Neuronal stem cell (in vitro differentiated cells): ENCODE measurements at regions not wholly inside any gene's neighbourhood (a gene's known extent, or its start where the extent isn't known, plus 50 kb on each side); places are given as distances from the start of the nearest gene placed in this dataset.
"Not testable (repeated sequence)": the region's sequence is repeated elsewhere in the genome, so short reads cannot be mapped to it uniquely, and the experiment has no call there.

Experiments
- DNase-seq: peaks from one replicate; pipeline ENCODE4 v3.0.0-alpha.2; 2013; ENCODE audit warnings: low spot score
- H2AFZ ChIP-seq: one replicate; pipeline ENCODE4 v1.6.1; 2013; ENCODE audit warnings: mild to moderate bottlenecking, low read length, inconsistent platforms
- H2AK5ac ChIP-seq: 2 replicates; pipeline ENCODE4 v1.6.1; 2013; ENCODE audit warnings: low read depth, mild to moderate bottlenecking, inconsistent platforms, low read length, moderate library complexity, mixed read lengths
- H2BK120ac ChIP-seq: 2 replicates; pipeline ENCODE4 v1.6.1; 2013; ENCODE audit warnings: low read depth, mild to moderate bottlenecking, inconsistent platforms, low read length, moderate library complexity, mixed read lengths
- H2BK12ac ChIP-seq: one replicate; pipeline ENCODE4 v1.6.1; 2013; ENCODE audit warnings: low read length, inconsistent platforms
- H2BK15ac ChIP-seq: 2 replicates; pipeline ENCODE4 v1.6.1; 2013; ENCODE audit warnings: mild to moderate bottlenecking, low read length, inconsistent platforms, mixed read lengths
- H2BK5ac ChIP-seq: one replicate; pipeline ENCODE4 v1.6.1; 2013; ENCODE audit warnings: inconsistent platforms, mild to moderate bottlenecking, low read length, moderate library complexity
- H3K14ac ChIP-seq: one replicate; pipeline ENCODE4 v1.6.1; 2013; ENCODE audit warnings: low read length, inconsistent platforms
- H3K18ac ChIP-seq: 2 replicates; pipeline ENCODE4 v1.6.1; 2013; ENCODE audit warnings: low read length, inconsistent platforms
- H3K23ac ChIP-seq: 2 replicates; pipeline ENCODE4 v1.6.1; 2013; ENCODE audit warnings: low read depth, mild to moderate bottlenecking, mixed read lengths, low read length, inconsistent platforms; ENCODE audit not compliant: poor library complexity
- H3K27ac ChIP-seq: replicated peaks from 3 replicates; pipeline ENCODE4 v1.5.1; 2013; ENCODE audit warnings: low read length, inconsistent platforms
- H3K27me3 ChIP-seq, 3 experiments: 2 replicates each; pipeline ENCODE4 v1.6.1; 2013; ENCODE audit warnings: low read length in 3 of 3, mild to moderate bottlenecking in 2 of 3, inconsistent platforms in 1 of 3, low read depth in 1 of 3, mixed read lengths in 1 of 3, moderate library complexity in 1 of 3; ENCODE audit not compliant: control insufficient read depth in 3 of 3, insufficient read depth in 3 of 3
- H3K36me3 ChIP-seq, 2 donors: replicated peaks in 1 of 2; 2 replicates each; pipeline ENCODE4 v1.6.1; 2013; ENCODE audit warnings: low read length in 2 of 2; ENCODE audit not compliant: control insufficient read depth in 2 of 2, insufficient read depth in 2 of 2
- H3K4ac ChIP-seq: 2 replicates; pipeline ENCODE4 v1.6.1; 2013; ENCODE audit warnings: inconsistent platforms, mild to moderate bottlenecking, low read length, moderate library complexity
- H3K4me1 ChIP-seq, 2 donors: 1 replicate in 1 of 2; 2 replicates in 1 of 2; pipeline ENCODE4 v1.6.1; 2013; ENCODE audit warnings: low read length in 2 of 2, low read depth in 1 of 2; ENCODE audit not compliant: control insufficient read depth in 2 of 2, insufficient read depth in 1 of 2
- H3K4me2 ChIP-seq: one replicate; pipeline ENCODE4 v1.6.1; 2013; ENCODE audit warnings: mild to moderate bottlenecking, low read length, inconsistent platforms; ENCODE audit not compliant: insufficient read depth, poor library complexity, severe bottlenecking
- H3K4me3 ChIP-seq, 2 donors: 2 replicates each; pipeline ENCODE4 v1.5.1; 2013; ENCODE audit warnings: low read length in 2 of 2, mild to moderate bottlenecking in 2 of 2, inconsistent platforms in 1 of 2, moderate library complexity in 1 of 2
- H3K79me1 ChIP-seq: one replicate; pipeline ENCODE4 v1.6.1; 2013; ENCODE audit warnings: low read depth, mild to moderate bottlenecking, inconsistent platforms, low read length, moderate library complexity
- H3K9ac ChIP-seq: one replicate; pipeline ENCODE4 v1.6.1; 2013; ENCODE audit warnings: mild to moderate bottlenecking, low read depth, low read length, inconsistent platforms; ENCODE audit not compliant: poor library complexity
- H3K9me3 ChIP-seq, 2 donors: replicated peaks in 1 of 2; 2 replicates each; pipeline versions ENCODE3 to v1.6.1; 2013; ENCODE audit warnings: low read length in 2 of 2, mild to moderate bottlenecking in 2 of 2, inconsistent platforms in 1 of 2, low read depth in 1 of 2, mixed read lengths in 1 of 2, moderate library complexity in 1 of 2; ENCODE audit not compliant: control insufficient read depth in 2 of 2, insufficient read depth in 1 of 2
- H4K8ac ChIP-seq: one replicate; pipeline ENCODE4 v1.6.1; 2013; ENCODE audit warnings: low read depth, mild to moderate bottlenecking, inconsistent platforms, low read length, moderate library complexity
- H4K91ac ChIP-seq: one replicate; pipeline ENCODE4 v1.6.1; 2013; ENCODE audit warnings: low read length, low read depth, mild to moderate bottlenecking, inconsistent platforms; ENCODE audit not compliant: poor library complexity
- WGBS, 2 donors: extraction: QIAGEN DNeasy Blood & Tissue Kit; methylation state at CpG; one replicate each; pipeline ENCODE4 v1.1.7; 2013; ENCODE audit warnings: missing lambda C conversion rate in 2 of 2, mixed read lengths in 1 of 2; ENCODE audit not compliant: insufficient read length in 2 of 2, insufficient replicate concordance in 1 of 2; ENCODE audit errors: extremely low coverage in 2 of 2; 5-methylcytosine and 5-hydroxymethylcytosine counted together

- H2BK120ac ChIP-seq = no peak overlapping the region
- no peak overlapping the region for H2BK12ac ChIP-seq
- H2AFZ ChIP-seq = no peak overlapping the region
- no CpG with 5 or more reads among the region's 3 CpGs for WGBS, 2 donors
- no peak overlapping the region for H3K4me2 ChIP-seq
- no peaks in the 10 kb centered on the region for H3K4me1 ChIP-seq
- H3K18ac ChIP-seq = no peak overlapping the region
- H3K4ac ChIP-seq = no peak overlapping the region
- no peak overlapping the region for H2BK5ac ChIP-seq
- H3K14ac ChIP-seq = no peak overlapping the region
- H4K91ac ChIP-seq = no peak overlapping the region
- H3K23ac ChIP-seq = no peak overlapping the region
- no peaks in the 10 kb centered on the region for H3K36me3 ChIP-seq
- H2BK15ac ChIP-seq = no peak overlapping the region
- no peak overlapping the region for H4K8ac ChIP-seq
- H3K9ac ChIP-seq = no peak overlapping the region
- H3K79me1 ChIP-seq = no peaks in the 10 kb centered on the region
- DNase-seq = no peak
- no peaks in the 10 kb centered on the region for H3K27me3 ChIP-seq
- no peak overlapping the region for H3K4me3 ChIP-seq
- no peak overlapping the region for H3K27ac ChIP-seq
- H2AK5ac ChIP-seq = no peak overlapping the region
- H3K9me3 ChIP-seq = no peaks in the 10 kb centered on the region
Observed at GRCh38 chr7:123271231-123271630, 71.5 kb upstream of the SLC13A1 start.

DNA sequence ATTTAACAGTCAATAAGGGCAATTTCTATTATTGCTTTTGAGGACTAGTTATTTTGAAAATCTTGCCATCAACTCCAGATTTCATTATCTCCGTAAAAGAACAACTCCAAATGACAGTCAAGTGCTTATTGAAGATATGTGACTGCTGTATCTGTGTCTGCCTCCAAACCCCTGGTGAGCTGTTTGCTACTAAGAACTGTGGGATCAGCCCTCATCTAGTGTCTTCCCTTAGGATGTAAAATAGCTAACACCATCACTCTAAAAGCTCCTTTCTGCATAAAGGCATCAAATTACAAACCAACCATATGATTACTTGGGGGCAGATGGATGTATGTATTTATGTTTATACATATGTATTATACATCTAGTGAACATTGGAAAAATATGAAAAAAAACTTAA lies 70.8 kb upstream of the SLC13A1 start:
- H3K4ac ChIP-seq = no peak overlapping the region
- H3K23ac ChIP-seq = no peak overlapping the region
- DNase-seq = no peak
- no peak overlapping the region for H2AK5ac ChIP-seq
- H3K4me1 ChIP-seq = no peaks in the 10 kb centered on the region
- H3K36me3 ChIP-seq = no peaks in the 10 kb centered on the region
- H3K27me3 ChIP-seq = no peaks in the 10 kb centered on the region
- H3K27ac ChIP-seq = no peak overlapping the region
- no peak overlapping the region for H2BK120ac ChIP-seq
- no peak overlapping the region for H4K91ac ChIP-seq
- no peak overlapping the region for H4K8ac ChIP-seq
- H3K9ac ChIP-seq = no peak overlapping the region
- H3K4me2 ChIP-seq = no peak overlapping the region
- H2AFZ ChIP-seq = no peak overlapping the region
- H3K79me1 ChIP-seq = no peaks in the 10 kb centered on the region
- WGBS, 2 donors = no CpG with 5 or more reads among the region's 1 CpG
- H2BK5ac ChIP-seq = no peak overlapping the region
- no peak overlapping the region for H2BK12ac ChIP-seq
- no peak overlapping the region for H3K18ac ChIP-seq
- no peak overlapping the region for H3K4me3 ChIP-seq
- H3K14ac ChIP-seq = no peak overlapping the region
- H2BK15ac ChIP-seq = no peak overlapping the region
- no peaks in the 10 kb centered on the region for H3K9me3 ChIP-seq

- H3K79me1 ChIP-seq = no peaks in the 10 kb centered on the region
- no peaks in the 10 kb centered on the region for H3K9me3 ChIP-seq
- no peak overlapping the region for H2BK5ac ChIP-seq
- no peak overlapping the region for H3K4me2 ChIP-seq
- no peak overlapping the region for H3K14ac ChIP-seq
- no peak overlapping the region for H3K27ac ChIP-seq
- no peak overlapping the region for H3K9ac ChIP-seq
- H2BK120ac ChIP-seq = no peak overlapping the region
- H3K18ac ChIP-seq = no peak overlapping the region
- H4K8ac ChIP-seq = no peak overlapping the region
- no peak overlapping the region for H4K91ac ChIP-seq
- H3K4me3 ChIP-seq = no peak overlapping the region
- H2AK5ac ChIP-seq = no peak overlapping the region
- H2BK15ac ChIP-seq = no peak overlapping the region
- WGBS, 2 donors = no CpG with 5 or more reads among the region's 1 CpG
- H3K23ac ChIP-seq = no peak overlapping the region
- no peak overlapping the region for H2BK12ac ChIP-seq
- H3K36me3 ChIP-seq = no peaks in the 10 kb centered on the region
- no peak overlapping the region for H3K4ac ChIP-seq
- no peaks in the 10 kb centered on the region for H3K27me3 ChIP-seq
- H2AFZ ChIP-seq = no peak overlapping the region
- DNase-seq = no peak
- H3K4me1 ChIP-seq = no peaks in the 10 kb centered on the region
Observed at GRCh38 chr7:123265853-123266252, 66.1 kb upstream of the SLC13A1 start.

GRCh38 chr7:123264820-123265219 lies 65.1 kb upstream of the SLC13A1 start:
- H3K4ac ChIP-seq, H3K36me3 ChIP-seq, H4K8ac ChIP-seq, DNase-seq, H3K4me3 ChIP-seq, H2BK15ac ChIP-seq, H2AFZ ChIP-seq, H3K27ac ChIP-seq, H2BK12ac ChIP-seq, H3K23ac ChIP-seq, H2AK5ac ChIP-seq, H3K27me3 ChIP-seq, H3K14ac ChIP-seq, H4K91ac ChIP-seq, H3K79me1 ChIP-seq, H3K18ac ChIP-seq, H2BK120ac ChIP-seq, H3K4me1 ChIP-seq, H3K9me3 ChIP-seq, H3K4me2 ChIP-seq, H2BK5ac ChIP-seq, H3K9ac ChIP-seq: not testable (repeated sequence)
- no CpG with 5 or more reads among the region's 1 CpG for WGBS, 2 donors
